GM21825 (cell line): ENCODE measurements at regions not wholly inside any gene's neighbourhood (a gene's known extent, or its start where the extent isn't known, plus 50 kb on each side); places are given as distances from the start of the nearest gene placed in this dataset.
"Not testable (repeated sequence)": the region's sequence is repeated elsewhere in the genome, so short reads cannot be mapped to it uniquely, and the experiment has no call there.

Source experiments
- ATAC-seq: cut with Tn5 transposase; IDR thresholded peaks from one replicate; pipeline ENCODE4 v1.9.1; 2021; ENCODE audit warnings: mild to moderate bottlenecking, moderate library complexity; ENCODE audit not compliant: unreplicated experiment

DNA sequence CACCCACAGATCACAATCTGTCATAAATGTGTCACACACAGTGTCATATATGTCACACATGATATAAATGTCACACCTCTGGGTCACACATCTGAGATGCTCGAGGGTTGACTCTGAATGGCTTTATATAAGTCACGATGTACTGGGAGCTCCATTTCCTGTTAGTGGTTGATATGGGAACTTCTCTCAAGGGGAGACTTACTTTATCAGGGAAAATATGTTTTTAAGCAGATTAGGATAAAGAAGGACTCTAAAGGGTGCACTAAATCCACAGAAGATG lies 83.9 kb upstream of the MEF2A start:
- ATAC-seq: no peak

DNA sequence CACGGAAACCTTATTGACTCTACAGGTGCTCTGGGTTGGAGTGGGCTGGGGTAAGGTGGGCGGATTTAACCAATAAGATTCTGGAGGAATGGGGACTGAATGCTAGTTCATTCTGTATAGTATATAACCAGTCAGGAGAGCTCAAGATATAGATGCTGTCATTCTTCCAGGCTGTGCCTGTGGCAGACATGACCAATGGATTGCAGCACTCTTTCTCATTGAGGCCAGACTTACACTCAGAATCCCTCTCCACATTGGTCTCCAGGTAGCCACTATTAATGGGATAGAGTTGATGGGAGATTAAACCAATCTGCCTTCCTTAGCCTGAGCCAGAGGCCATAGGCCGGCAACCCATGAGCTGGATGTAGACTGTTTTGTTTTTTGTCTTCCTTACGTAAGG lies 82.8 kb upstream of the MEF2A start:
- ATAC-seq: no peak

DNA sequence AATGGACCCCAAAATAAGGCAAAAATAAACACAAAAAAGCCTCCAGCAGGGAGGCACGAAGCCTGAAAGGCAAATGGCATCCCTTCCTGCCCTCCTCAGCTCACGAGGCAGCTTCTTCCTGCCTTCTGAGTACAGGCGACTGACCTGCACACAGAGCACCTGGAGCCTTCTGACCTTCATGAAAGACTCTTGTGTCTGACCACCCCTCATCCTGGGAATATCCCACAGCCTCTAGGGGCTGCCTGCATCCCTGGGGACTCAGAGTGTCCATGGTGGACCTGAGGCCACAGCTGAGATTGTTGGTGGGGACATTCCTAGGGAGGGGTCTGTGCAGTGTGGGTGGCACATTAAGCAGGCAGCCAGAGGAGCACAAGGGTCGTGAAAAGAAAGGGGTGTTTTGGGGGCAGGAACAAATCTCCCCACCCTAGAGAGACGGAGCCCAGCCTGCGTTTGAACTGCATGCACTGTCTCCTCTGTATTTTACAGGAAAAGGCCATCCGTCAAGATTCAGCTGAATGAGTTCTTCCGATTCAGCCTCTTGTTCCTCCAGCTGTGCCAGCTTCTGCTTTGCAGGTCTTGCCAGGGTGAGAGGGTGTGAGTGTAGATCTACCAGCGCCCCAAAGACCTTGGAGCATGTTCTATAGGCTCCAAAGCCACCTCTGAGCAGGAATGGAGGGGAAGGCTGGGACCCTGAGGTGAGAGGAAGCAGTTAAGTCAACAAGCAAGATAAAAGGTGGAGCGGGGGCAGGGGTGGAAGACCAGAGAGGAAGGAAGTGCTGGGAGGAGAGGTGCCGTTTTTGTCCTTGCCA lies 80.4 kb upstream of the MEF2A start:
- ATAC-seq: no peak

DNA sequence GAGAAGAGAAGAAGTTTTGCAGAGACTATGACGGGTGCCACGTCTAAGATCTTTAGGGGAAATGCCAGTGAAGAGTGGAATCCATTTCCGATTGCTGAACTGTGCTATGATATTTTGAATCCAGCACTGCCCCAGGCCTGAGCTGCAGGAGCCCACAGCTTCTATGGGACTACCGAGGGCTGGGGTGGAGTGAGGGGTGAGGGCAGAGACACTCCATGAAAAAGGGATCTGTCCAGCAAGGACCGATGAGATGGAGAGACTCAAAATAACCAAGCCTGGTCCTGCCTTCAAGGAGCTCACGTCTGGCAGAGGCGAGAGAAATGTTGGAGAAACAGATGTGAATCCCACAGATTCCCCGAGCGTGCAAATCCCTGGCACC lies 79.8 kb upstream of the MEF2A start:
- no peak for ATAC-seq

DNA sequence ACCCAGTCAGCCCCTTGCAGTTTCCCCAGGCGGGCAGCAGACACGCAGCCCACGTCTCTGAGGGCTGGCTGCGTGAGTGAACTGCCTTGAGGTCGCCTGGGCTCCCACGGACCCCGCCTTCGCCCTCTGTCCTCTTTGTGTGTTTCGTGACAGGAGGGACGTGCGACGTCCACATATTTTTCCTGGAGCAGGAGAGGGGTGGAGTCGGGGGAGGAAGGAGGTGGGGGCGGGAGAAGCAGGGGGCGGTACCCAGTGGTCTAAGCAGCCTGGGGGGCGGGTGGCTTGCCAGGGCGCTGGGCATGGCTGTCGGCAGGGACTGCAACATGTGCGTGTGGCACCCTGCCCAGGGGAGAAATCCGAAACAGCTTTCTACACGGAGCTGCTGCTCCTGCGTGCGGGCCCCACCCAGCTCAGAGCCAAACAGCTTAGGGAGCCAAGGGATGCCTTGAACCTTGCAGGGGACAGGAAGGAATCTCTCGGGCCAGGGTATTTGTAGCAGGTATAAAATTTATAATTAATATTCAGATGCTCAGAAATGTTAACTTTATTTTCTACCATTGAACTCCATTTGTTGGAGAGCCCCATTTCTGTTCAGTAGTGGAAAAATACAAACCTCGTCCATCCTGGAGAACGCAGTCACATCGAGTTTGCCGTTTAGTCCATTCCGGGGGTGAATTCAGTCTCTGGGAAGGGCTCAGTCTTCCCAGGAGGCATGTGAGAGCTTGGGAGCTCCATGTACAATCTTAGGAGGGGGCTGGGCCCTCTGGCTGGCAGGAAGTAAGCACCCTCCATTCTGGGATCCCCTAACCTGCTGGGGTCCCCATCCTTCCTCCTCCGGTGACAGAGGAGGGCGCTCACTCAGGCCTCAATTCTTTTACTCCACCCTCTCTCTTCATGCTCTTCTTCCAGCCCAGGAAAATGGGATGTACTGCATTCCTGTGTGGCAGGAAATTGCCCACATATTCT lies 79.1 kb upstream of the MEF2A start:
- ATAC-seq: no peak

DNA sequence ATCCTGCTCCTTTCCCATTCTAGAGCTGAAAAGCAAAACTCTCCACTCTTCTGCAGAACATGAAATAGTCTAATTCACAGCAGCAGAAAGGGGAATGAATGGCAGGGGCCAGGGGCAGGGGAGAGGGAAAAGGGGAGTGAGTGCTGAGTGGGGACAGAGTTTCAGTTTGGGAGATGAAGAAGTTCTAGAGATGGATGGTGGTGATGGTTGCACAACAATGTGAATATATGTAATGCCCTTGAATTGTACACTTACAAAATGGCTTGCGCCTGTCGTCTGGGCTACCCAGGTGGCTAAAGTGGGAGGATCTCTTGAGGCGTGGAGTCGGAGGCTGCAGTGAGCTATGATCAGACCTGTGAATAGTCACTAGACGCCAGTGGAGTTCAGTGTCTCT lies 78.5 kb upstream of the MEF2A start:
- no peak for ATAC-seq

DNA sequence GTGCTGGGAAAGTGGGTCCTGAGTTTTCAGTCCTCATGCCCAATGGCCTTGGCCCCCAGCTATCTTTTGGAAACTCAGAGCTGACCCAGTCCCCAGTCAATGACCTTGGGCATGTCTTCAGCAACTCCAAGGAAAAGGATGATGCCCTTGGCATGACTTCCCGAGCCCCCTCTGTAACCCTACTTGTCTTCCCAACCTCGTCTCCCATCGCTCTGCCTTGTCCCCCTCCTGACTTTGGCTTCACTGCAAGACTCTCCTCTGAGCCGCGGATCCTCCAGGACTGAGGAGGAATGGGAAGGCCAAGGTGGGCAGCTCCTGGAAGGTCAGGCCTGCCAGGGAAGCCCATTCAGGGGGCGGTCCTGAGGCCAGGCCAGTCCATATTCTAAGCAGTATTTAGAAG lies 73.5 kb upstream of the MEF2A start:
- ATAC-seq: no peak

DNA sequence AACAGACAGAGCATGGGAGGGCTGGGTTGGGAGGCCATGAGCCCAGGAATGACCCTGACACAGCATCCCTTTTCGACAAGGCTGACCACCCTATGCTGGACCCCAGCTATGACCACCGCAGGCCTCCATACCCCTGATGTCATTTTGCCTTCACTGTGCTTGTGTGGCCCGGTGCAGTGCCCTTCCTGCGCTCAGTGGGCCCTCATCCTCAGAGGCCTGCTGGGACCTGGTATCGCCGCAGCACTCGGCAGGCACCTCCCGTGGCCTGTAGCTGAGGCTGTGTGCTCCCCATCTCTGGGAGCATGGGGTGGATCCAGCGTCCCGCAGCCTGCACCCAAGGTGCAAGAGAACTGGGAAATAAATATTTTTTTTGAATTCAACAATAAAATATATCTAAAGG lies 73.1 kb upstream of the MEF2A start:
- ATAC-seq: no peak

DNA sequence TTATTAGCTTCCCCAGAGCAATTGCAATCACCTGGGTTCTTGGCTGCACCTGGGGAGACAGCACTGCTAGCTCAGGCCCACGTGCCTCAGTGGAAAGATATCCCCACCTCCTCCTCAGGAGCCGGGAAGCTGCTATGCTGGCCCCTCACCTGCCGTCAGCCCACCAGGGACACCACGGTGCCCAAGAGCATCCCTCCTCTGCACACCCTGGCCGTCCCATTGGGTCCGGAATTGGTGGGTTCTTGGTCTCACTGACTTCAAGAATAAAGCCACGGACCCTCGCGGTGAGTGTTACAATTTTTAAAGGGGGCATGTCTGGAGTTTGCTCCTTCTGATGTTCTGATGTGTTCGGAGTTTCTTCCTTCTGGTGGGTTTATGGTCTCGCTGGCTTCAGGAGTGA lies 72.3 kb upstream of the MEF2A start:
- ATAC-seq: no peak

DNA sequence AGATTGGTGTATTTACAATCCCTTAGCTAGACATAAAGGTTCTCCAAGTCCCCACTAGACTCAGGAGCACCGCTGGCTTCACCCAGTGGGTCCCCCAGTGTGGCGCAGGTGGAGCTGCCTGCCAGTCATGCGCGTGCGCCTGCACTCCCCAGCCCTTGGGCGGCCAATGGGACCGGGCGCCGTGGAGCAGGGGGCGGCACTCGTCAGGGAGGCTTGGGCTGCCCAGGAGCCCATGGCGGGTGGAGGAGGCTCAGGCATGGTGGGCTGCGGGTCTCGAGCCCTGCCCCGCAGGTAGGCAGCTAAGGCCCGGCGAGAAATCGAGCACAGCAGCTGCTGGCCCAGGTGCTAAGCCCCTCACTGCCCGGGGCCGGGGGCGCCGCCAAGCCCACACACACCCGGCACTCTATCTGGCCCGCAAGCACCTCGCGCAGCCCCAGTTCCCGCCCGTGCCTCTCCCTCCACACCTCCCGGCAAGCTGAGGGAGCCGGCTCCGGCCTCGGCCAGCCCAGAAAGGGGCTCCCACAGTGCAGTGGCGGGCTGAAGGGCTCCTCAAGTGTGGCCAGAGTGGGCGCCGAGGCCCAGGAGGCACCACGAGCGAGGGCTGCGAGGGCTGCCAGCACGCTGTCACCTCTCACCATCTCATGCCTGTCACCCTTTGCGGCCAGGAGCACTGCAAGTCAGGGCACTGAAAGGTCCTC lies 71.1 kb upstream of the MEF2A start:
- not testable (repeated sequence) for ATAC-seq

DNA sequence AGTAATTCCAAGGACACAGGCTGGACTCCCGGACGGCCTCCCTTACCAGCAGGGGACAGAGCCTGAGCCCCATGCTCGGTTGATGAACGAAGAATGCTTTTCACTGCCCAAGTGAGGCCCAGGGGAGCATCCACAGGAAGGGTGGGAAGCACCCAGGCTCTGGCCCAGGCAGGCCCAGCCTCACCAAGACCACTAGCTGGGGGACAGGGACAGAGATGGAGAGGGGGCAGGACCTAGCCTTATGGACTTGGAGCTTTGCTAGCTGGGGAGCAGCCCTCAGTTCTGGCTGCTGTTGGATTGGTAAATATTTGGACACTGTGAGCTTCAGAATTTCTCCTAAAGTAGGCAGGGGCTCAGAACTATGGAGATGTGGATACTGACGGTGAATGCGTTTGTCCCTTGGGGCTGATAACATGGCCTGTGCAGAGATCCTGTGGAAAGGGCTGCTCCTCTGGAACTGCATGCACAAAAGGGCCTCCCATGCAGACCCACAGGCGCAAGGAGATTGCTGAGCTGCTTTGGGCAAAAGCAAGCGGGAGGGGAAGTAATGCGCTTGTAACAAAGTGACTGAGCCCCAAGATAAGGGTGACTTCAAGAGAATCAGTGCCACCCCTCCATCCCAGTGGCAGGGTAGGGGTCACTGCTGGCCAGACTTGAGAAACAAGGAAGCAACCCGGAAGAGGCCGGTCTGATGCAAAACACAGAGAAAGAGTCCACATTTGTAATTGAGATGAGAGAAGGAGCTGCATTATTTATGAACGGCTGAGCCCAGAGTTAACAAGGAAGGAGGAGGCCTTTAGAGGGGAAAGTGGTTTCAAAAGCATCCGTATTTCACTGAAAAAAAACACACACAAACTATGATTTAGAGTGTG lies 70.1 kb upstream of the MEF2A start:
- no peak for ATAC-seq

DNA sequence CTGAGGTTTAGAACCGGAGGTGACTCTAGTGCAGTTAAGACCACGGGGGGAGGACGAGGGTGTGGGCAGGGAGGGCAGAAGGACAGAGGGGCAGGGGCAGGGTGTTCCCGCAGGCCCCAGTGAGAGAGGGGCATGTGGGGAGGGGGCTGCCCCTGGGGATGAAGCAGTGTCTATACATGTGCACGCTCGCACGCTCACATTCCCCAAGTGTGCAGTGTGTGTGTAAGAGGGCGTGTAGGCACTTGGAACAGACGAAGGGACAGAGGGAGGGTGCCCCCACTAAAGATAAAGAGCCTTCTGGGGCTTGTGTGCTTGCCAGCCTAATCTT lies 69.5 kb upstream of the MEF2A start:
- ATAC-seq: no peak

DNA sequence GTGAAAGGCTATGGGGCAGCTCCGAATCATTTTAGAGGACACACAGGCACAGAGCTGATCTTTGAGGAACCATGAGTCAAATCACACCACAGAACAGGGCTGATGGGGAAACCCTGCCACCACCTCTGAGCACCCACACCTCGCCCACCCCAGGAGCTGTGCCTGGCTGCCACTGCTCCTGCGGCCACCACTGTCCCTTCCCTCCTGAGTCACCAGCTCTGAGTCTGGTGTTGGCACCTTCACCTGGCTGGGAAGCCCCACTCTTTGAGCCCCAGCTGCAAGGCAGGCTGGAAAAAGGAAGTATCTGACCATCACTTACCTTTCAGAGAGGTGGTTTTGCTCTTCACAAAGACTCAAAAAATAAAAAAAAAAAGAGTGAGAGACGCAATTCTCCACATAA lies 63.6 kb upstream of the MEF2A start:
- peak; percentile 48 for ATAC-seq

DNA sequence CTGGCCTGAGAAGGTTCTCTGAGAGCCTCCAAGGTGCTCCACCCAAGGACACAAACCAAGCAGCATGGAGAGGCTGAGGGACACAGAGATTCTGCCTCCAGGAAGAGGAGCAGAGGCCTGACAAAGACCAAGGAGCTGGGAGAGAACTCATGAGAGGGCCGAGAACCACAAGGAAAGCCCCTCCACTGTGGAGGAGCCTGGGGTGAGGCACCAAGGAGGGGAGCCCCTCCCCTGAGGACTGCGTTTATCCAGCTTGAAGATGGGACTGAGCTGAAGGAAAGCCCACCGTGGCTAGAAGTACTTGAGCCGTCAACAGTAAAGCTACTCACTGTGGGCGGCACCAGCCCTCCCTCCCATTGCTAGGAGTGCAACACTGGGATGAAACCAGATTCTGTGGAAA lies 63.1 kb upstream of the MEF2A start:
- ATAC-seq: peak; percentile 5

DNA sequence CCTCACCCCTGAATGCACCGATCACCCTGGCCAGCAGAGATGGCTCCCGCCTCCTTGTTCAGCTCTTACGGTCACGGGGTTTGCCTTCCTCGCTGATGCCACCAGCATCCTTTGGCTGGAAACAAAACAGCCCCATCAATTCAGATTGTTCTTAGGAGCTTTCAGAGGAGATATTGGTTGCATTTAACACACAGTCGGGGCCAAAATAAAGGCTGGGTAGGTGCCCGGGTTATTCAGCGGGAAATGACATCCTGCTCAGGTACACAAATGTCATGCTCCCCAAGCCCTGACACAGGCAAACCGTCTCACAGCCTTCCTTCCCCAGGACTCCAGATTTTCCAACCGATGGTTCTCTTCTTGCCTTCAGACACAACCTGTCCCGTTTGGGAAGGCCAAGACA lies 62.4 kb upstream of the MEF2A start:
- ATAC-seq: no peak

DNA sequence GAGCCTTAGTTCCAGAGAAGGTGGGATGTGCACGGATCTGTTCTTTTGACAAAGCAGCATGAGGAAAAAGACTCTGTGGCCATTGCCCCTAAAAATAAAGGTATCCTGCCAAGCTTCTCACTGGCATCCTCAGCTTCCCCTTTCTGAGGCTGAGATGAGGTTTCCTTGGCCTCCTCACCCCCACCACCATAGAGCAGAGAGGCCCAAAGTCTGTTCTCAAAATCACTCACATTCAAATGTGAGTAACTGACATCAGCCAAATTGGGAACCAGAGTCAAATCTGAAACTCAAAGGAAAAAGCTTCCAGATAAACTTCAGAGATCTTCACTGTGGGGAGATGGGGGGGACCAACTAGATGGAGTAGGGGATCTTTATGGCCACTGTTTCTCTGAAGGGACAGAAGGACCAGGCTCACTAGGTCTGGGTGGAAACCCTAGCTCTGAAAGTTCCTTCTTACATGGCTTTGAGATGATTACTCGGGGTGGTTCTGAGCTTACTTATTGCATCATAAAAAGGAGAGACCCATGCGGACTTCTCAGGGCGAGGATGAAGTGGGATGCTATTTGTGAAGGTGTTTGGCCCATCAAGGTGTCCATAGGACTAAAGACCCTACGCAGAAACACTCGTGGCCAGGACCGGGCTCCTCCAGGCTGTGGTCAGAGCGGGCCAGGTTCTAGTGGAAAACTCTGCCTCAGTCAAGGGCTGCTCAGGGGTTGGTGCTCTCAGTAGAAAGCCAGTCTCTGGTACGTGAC lies 61.5 kb upstream of the MEF2A start:
- peak; percentile 25 for ATAC-seq

DNA sequence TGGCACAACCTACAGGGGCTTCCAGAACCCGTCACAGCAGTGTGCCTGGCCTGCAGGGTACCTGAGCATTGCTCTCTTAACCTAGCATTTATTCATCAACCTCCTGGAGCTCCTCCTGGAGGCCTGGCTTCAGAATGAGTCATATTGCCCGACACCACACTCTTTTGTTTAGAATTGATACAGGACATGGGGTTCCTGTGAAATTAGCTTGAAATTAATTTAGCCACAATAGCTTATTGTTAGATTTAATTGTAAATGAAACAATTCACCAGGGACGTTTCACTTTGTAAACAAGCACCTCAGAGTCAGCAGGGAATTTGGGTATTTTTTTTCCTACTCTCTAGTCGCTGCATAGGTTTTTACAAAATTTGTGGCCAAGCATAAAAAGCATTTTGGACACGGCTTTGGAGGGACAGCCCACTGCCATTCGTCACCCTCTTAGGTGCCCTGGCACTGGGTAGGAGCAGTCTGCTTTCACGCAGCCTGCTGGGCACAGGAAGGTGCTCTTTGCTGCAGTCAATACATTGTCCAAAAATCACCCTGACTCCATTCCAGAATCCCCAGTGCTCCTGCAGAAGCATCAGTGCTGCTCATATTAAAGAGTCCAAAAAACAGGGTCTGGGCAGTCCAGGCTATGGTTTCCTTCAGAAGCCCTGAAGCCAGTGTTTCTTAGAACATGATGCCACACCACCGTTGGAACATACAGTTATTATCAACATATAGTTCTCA lies 60.8 kb upstream of the MEF2A start:
- peak; percentile 49 for ATAC-seq

DNA sequence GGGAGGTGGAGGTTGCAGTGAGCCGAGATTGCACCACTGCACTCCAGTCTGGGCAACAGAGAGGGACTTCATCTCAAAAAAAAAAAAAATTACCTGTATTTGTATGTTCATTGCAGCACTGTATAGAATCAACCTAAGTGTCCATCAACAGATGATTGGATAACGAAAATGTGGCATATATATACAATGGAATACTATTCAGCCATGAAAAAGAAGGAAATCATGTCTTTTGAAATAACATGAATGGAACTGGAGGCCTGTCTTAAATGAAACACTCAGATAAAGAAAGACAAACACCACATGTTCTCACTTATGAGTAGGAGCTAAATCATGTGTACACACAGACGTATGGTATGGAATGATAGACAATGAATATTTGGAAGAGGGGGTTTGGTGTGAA lies 59.4 kb upstream of the MEF2A start:
- ATAC-seq: no peak

DNA sequence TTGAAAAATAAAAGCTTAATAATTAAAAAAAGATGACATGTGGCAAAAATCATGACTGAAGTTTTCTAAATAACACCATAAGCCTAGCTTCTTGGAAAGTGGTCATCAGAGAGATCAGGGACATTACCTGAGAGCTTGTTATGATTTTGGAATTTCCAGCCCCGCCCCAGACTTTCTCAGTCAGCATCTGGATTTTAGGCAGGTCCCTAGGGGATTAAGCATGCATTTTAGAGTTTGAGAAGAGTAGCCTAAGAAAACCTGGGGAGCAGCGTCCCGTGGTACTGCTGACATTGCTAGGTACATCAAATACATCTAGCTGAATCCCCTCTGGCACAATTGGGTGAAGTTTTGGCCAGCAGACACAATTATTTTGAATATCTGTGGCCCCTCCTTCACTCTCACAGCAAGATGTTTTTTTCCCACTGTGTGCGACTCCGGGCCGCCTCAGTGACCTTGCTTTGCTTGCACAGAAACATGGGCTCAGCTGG lies 58.7 kb upstream of the MEF2A start:
- no peak for ATAC-seq
